Activated CD8-positive, alpha-beta memory T cell treated with anti-CD3 and anti-CD28 coated beads for 36 hours (primary cell): ENCODE measurements at regions not wholly inside any gene's neighbourhood (a gene's known extent, or its start where the extent isn't known, plus 50 kb on each side); places are given as distances from the start of the nearest gene placed in this dataset.
"Not testable (repeated sequence)": the region's sequence is repeated elsewhere in the genome, so short reads cannot be mapped to it uniquely, and the experiment has no call there.

Experiments
- CTCF ChIA-PET: fragments of 350-600 bp; sonication (Branson Sonifier 250); formaldehyde crosslinking; loops from one replicate; lab custom pipeline; 2021; ENCODE audit warnings: antibody characterized with exemption; lab: Charles Lee
- POLR2A ChIA-PET: fragments of 350-600 bp; sonication (Branson Sonifier 250); formaldehyde crosslinking; loops from one replicate; lab custom pipeline; 2021; ENCODE audit warnings: antibody characterized with exemption; lab: Charles Lee

- ChIA-PET POLR2A (no interaction called here), CTCF (no interaction called here)
Measured at GRCh38 chr12:91885851-91886731, 259.6 kb downstream of the BTG1 start.

DNA sequence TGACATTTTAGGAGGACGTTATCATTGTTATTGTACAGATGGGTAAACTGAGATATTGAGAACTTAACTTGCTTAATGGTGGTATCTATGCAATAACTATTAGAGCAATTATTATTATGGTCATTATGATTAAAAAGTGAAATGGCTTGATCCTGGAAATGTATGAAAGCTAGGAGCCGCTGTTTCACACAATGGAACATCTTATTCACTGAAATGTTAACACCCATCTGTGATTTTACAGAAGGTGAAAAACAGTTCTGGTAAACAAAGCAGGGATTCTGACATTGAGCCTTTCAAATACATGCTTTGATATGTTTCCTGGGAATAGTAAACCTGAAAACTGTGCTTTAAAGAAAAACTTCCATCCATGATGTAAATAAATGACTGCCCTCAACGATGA, 261.4 kb downstream of the BTG1 start:
- POLR2A ChIA-PET = no interaction called here
- CTCF ChIA-PET = no interaction called here

DNA sequence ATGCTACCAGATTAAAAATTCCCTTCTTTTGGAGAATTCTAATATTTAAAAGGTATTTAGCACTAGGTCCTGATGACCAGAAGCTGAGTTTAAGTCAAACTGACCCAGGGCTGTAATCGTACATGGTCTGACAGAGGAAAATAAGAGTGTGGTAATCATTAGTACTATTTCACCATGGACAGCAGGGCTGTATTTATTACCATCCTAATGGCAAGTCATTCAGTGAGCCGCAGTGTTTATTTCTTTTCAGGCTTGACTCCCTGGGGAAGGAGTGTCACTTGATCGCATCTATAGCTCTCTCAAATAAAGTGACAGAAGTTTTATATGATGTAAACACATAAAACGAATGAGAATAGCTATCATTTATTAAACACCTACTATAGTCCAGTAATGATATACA, 261.8 kb downstream of the BTG1 start:
- ChIA-PET CTCF (no interaction called here), POLR2A (no interaction called here)

GRCh38 chr12:91882910-91883309, 262.7 kb downstream of the BTG1 start:
- POLR2A ChIA-PET = no interaction called here
- CTCF ChIA-PET = no interaction called here

GRCh38 chr12:91880528-91880927, 265.1 kb downstream of the BTG1 start:
- ChIA-PET CTCF (no interaction called here), POLR2A (no interaction called here)

GRCh38 chr12:91877456-91878235, 268.0 kb downstream of the BTG1 start:
- ChIA-PET CTCF (no interaction called here), POLR2A (interaction anchor here (2.7 kb wide), 1 partner anchor 267 kb away, joined by 24 read pairs; the partner anchor contains the start of gene BTG1)

DNA sequence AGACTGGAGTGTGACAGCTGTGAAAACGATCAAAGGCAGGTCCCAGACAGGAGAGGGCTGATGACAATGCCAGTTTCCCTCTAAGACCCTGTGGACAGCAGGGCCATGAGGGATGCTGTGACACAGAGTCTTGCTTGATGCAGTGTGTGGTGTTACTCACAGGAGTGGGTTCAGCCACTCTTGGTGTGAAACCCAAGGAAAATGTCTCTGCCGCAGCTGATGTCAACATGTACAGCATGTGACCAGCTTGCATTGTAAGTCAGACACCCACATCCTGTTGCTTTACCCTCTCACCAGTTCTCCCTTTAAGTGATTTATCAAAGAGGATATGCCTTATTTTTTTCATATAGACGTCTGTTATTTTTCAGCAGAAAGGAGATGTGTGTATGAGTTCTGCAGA, 268.6 kb downstream of the BTG1 start:
- ChIA-PET CTCF (no interaction called here), POLR2A (interaction anchor here (2.7 kb wide), 1 partner anchor 268 kb away, joined by 24 read pairs; the partner anchor contains the start of gene BTG1)

GRCh38 chr12:91875671-91876070, 270.0 kb downstream of the BTG1 start:
- CTCF ChIA-PET = not testable (repeated sequence)
- POLR2A ChIA-PET = interaction anchor here (1.5 kb wide), 1 partner anchor 270 kb away, joined by 5 read pairs; the partner anchor contains the start of gene BTG1

GRCh38 chr12:91874086-91874865, 271.4 kb downstream of the BTG1 start:
- ChIA-PET CTCF (no interaction called here), POLR2A (no interaction called here)

GRCh38 chr12:91871751-91872150, 273.9 kb downstream of the BTG1 start:
- POLR2A ChIA-PET = no interaction called here
- CTCF ChIA-PET = no interaction called here

DNA sequence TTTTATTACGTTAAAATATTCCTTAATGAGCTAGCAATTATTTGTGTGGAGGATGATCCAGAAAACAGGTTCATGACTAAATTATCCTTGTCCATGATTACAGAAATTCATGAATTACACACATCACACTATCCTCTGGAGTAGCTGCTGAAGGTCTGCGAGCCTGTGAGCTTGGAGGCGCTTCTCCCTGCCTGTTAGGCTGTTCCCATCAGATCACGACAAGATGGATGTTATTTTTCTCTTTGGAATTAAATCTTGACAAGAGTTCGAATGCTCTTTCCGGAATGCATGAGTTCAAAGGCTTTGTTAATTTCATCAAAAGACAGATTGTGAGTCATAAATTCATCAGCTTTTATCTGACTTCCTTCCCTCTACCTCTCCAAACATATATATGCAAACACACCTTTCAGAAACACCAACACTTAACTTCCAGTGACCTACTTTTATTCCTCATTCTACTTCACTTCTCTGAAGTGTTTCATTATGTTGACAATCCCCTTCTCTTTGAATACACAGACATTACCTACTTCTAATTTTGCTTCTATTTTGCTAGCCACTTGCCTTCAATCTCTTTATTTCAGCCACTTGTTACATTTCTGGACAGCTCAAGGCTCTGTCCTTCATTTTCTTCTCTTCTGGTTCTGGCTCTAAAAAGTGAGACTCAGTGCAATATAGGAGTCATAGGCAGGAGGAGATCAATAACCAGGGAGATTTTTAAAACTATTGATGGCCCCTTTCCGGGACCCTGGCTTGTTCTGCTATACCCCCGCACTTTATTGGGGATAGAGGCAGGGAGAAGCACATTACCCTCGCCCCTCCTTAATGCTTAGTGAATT, 274.6 kb downstream of the BTG1 start:
- ChIA-PET POLR2A (no interaction called here), CTCF (no interaction called here)

DNA sequence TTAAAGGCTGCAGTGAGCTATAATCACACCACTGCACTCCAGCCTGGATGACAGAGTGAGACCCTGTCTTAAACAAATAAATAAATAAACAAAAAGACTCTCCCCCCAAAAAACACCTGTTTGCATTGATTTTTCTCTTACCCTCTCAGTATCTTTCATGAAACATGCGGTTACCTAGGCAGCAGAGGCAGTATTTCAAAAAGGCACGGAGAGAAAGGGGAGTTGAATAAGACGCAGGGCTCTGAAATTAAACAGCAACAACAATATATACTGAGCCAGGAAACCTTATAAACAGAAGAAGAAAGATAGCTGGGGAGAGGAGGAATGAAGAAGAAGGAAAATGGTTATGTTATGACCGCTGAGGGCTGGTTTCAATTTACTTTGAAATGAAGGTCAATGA, 277.6 kb downstream of the BTG1 start:
- CTCF ChIA-PET = no interaction called here

DNA sequence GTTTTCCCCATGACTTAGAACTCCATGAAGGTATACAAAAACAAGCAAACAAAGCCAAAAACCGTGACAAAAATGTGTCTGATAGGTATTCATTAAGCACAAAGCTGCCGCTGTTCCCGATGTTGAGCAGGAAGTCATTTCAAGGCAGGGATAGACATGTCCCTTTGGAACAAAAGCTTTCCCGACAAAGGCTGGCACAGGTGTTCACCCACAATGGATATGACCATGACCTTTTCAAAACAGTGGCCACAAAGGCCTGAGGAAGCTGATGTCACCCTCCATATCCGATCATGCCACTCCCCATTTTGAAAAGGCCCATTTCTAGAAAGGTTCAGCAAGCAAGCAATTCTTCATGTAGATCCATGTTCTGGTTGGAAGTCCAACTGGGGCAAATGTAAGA, 279.1 kb downstream of the BTG1 start:
- ChIA-PET CTCF (no interaction called here), POLR2A (no interaction called here)

More for the DNA sequence above, 277.6 kb downstream of the BTG1 start:
- POLR2A ChIA-PET = no interaction called here

GRCh38 chr12:91863702-91864101, 281.9 kb downstream of the BTG1 start:
- CTCF ChIA-PET = no interaction called here

DNA sequence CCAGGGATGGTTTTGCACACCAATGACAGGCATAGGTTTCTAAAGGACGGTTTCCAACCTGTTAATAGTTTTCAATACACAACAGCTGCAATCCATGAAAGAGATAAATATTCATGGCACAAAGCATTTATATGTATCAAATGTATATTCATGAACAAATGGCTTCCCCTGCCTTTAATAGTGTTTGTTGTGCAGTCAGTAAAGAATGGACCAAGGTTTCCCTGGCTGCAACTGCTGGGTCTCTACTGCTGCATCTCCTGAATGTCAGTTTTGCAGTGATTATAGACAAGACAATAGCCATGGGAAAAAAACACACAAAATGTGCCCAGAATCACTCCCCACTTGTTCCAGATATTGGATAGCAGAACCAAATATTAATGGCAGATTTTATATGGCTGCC, 284.1 kb downstream of the BTG1 start:
- ChIA-PET POLR2A (no interaction called here), CTCF (no interaction called here)

More at GRCh38 chr12:91863702-91864101, 281.9 kb downstream of the BTG1 start:
- POLR2A ChIA-PET = no interaction called here

- POLR2A ChIA-PET = no interaction called here
- CTCF ChIA-PET = interaction anchor here (0.6 kb wide), 1 partner anchor 215 kb away, joined by 3 read pairs; no protein-coding TSS in a partner anchor
Measured at GRCh38 chr12:91859347-91859746, 286.3 kb downstream of the BTG1 start.

DNA sequence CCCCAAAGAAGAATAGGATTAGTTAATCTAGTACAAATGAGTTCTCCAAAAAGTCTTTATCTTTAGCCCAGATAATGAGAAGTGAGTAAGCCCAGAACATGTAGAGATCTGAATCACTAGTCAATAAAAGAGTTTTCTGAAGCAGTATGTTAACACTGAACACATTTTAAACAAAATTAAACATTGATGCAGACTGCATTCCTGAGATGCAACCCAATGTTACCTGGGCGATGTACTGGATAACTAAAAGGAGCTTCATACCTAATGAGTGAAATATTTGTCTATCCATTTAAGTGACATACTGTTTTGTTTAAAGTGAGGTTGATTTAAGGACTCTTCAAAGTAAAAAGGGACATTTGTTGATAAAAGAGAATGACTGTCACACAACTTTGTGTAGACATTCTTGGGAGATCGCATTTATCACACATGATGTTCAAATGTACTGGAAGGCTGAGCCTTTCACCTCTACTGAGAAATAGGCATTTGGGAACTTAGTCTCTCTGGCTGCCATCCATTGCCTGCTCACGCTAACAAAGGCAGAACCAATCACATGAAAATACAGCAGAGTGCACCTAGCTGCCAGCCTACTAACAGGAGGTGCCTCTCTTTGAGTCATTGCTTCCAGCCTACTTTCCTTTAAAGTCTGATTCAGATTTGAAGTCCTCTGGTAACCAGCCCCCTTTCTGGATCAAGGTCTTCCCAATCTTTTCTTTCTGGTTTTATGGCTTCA, 287.7 kb downstream of the BTG1 start:
- POLR2A ChIA-PET = no interaction called here
- CTCF ChIA-PET = interaction anchor here (0.7 kb wide), 1 partner anchor 112 kb away, joined by 3 read pairs; no protein-coding TSS in a partner anchor

DNA sequence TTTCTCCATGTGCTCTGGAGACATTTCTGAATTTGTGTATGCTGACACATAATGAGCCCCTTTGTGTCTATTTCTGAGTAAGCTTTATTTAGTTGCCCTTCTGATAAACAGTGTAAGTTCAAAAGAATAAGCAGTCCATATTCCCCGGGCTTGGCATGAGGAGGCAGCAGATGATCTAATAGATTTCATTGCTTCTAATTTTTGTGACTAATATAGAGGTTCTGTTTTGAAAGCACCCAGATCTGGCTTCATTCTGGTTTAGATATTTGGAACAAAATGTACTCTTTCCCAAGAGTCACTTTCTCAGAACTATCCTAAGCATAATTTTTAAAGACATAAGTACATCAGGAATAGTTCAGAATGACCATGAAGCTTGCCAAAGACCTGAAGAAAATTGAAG, 290.9 kb downstream of the BTG1 start:
- POLR2A ChIA-PET = no interaction called here

More for the DNA sequence above, 290.9 kb downstream of the BTG1 start:
- CTCF ChIA-PET = no interaction called here
